ENCODE measurements at regions not wholly inside any gene's neighbourhood (a gene's known extent, or its start where the extent isn't known, plus 50 kb on each side); places are given as distances from the start of the nearest gene placed in this dataset.
"Not testable (repeated sequence)": the region's sequence is repeated elsewhere in the genome, so short reads cannot be mapped to it uniquely, and the experiment has no call there.

GRCh38 chrX:15013461-15013860 is 140.2 kb downstream of the MOSPD2 start:
- Mint-ChIP-seq H3K36me3 (no peaks in the 10 kb centered on the region), H3K4me1 (no peaks in the 10 kb centered on the region), H3K27me3 (no peaks in the 10 kb centered on the region), H3K27ac (no peak overlapping the region), H3K9me3 (no peaks in the 10 kb centered on the region), H3K4me3 (no peak overlapping the region)
- Histone ChIP-seq H3K4me1 (ENCODE audit: insufficient read depth, low read length) (no peaks in the 10 kb centered on the region), H3K36me3 (ENCODE audit: insufficient read depth, low read length) (no peaks in the 10 kb centered on the region), H3K9me3 (ENCODE audit: low read length) (no peaks in the 10 kb centered on the region), H3K4me3 (ENCODE audit: low read length) (no peak overlapping the region), H3K27me3 (ENCODE audit: insufficient read depth, low read length, poor library complexity, severe bottlenecking) (no peaks in the 10 kb centered on the region), H3K27ac (ENCODE audit: low read depth, low read length) (no peak overlapping the region)
- CTCF ChIA-PET = no interaction called here
- POLR2A ChIA-PET = no interaction called here
- no peak for DNase-seq

GRCh38 chrX:14997271-14997670 is 124.0 kb downstream of the MOSPD2 start:
- Mint-ChIP-seq H3K9me3 (peaks cover 0 to 10% (median 4%) of the 10 kb centered on the region in 5 donors), H3K27me3 (peaks cover 0 to 8% of the 10 kb centered on the region in 2 donors), H3K4me3 (no peak overlapping the region), H3K4me1 (no peaks in the 10 kb centered on the region), H3K36me3 (peaks cover 0 to 2% (median 0%) of the 10 kb centered on the region in 3 donors), H3K27ac (no peak overlapping the region)
- Histone ChIP-seq H3K4me3 (ENCODE audit: low read length) (no peak overlapping the region), H3K4me1 (ENCODE audit: insufficient read depth, low read length) (no peaks in the 10 kb centered on the region), H3K27me3 (ENCODE audit: insufficient read depth, low read length, poor library complexity, severe bottlenecking) (no peaks in the 10 kb centered on the region), H3K27ac (ENCODE audit: low read depth, low read length) (no peak overlapping the region), H3K9me3 (ENCODE audit: low read length) (no peaks in the 10 kb centered on the region), H3K36me3 (ENCODE audit: insufficient read depth, low read length) (no peaks in the 10 kb centered on the region)
- ChIA-PET CTCF (no interaction called here), POLR2A (no interaction called here)
- DNase-seq = no peak

GRCh38 chrX:14984425-14984824 is 111.2 kb downstream of the MOSPD2 start:
- DNase-seq; H3K27ac Mint-ChIP-seq; H3K36me3 Mint-ChIP-seq; H3K27ac ChIP-seq (ENCODE audit: low read depth, low read length); H3K4me3 Mint-ChIP-seq; H3K9me3 ChIP-seq (ENCODE audit: low read length); CTCF ChIA-PET; H3K4me1 ChIP-seq (ENCODE audit: insufficient read depth, low read length); H3K36me3 ChIP-seq (ENCODE audit: insufficient read depth, low read length); H3K27me3 ChIP-seq (ENCODE audit: insufficient read depth, low read length, poor library complexity, severe bottlenecking); POLR2A ChIA-PET; H3K27me3 Mint-ChIP-seq; H3K4me1 Mint-ChIP-seq; H3K4me3 ChIP-seq (ENCODE audit: low read length); H3K9me3 Mint-ChIP-seq: not testable (repeated sequence)
